ENCODE measurements at regions not wholly inside any gene's neighbourhood (a gene's known extent, or its start where the extent isn't known, plus 50 kb on each side); places are given as distances from the start of the nearest gene placed in this dataset.
"Not testable (repeated sequence)": the region's sequence is repeated elsewhere in the genome, so short reads cannot be mapped to it uniquely, and the experiment has no call there.

- Histone ChIP-seq H3K4me3 (no peak overlapping the region), H3K27ac (no peak overlapping the region)
These were observed 166.6 kb upstream of the MARCKS start for GRCh38 chr6:113690281-113691259.

- Histone ChIP-seq H3K27ac (no peak overlapping the region), H3K4me3 (no peak overlapping the region)
These were observed 165.9 kb upstream of the MARCKS start for GRCh38 chr6:113691260-113691656.

- H3K4me3 ChIP-seq, result no peak overlapping the region
- peak overlapping the region in 1 of 21 experiments; percentile 54 for H3K27ac ChIP-seq
These were observed 163.3 kb upstream of the MARCKS start for GRCh38 chr6:113693851-113694250.

GRCh38 chr6:113694278-113695077 is 162.7 kb upstream of the MARCKS start:
- peak overlapping the region in 4 of 21 experiments; percentile 13 to 52 (median 22) for H3K27ac ChIP-seq

GRCh38 chr6:113695516-113695915 is 161.6 kb upstream of the MARCKS start:
- no peak overlapping the region for H3K4me3 ChIP-seq
- peak overlapping the region in 3 of 21 experiments; percentile 2 to 52 (median 11) for H3K27ac ChIP-seq

More at GRCh38 chr6:113694278-113695077, 162.7 kb upstream of the MARCKS start:
- no peak overlapping the region for H3K4me3 ChIP-seq

- Histone ChIP-seq H3K4me3 (no peak overlapping the region), H3K27ac (peak overlapping the region in 3 of 21 experiments; percentile 0 to 44 (median 0))
These were observed 160.2 kb upstream of the MARCKS start for GRCh38 chr6:113696960-113697359.

- no peak overlapping the region for H3K4me3 ChIP-seq
- H3K27ac ChIP-seq, result peak overlapping the region in 3 of 21 experiments; percentile 0 to 21 (median 0)
These were observed 159.3 kb upstream of the MARCKS start for GRCh38 chr6:113697632-113698410.

GRCh38 chr6:113699239-113699638 is 157.9 kb upstream of the MARCKS start:
- H3K27ac ChIP-seq, result no peak overlapping the region
- no peak overlapping the region for H3K4me3 ChIP-seq

- H3K27ac ChIP-seq, result no peak overlapping the region
- H3K4me3 ChIP-seq, result no peak overlapping the region
These were observed 155.4 kb upstream of the MARCKS start for GRCh38 chr6:113701552-113702254.

GRCh38 chr6:113707194-113707593 is 150.0 kb upstream of the MARCKS start:
- H3K27ac ChIP-seq, result no peak overlapping the region
- no peak overlapping the region for H3K4me3 ChIP-seq

- no peak overlapping the region for H3K27ac ChIP-seq
- H3K4me3 ChIP-seq, result no peak overlapping the region
These were observed 147.1 kb upstream of the MARCKS start for GRCh38 chr6:113709936-113710509.

- H3K27ac ChIP-seq, result no peak overlapping the region
- no peak overlapping the region for H3K4me3 ChIP-seq
These were observed 143.5 kb upstream of the MARCKS start for GRCh38 chr6:113713665-113714064.

GRCh38 chr6:113718588-113718987 is 138.6 kb upstream of the MARCKS start:
- Histone ChIP-seq H3K27ac (no peak overlapping the region), H3K4me3 (no peak overlapping the region)

- no peak overlapping the region for H3K4me3 ChIP-seq
- no peak overlapping the region for H3K27ac ChIP-seq
These were observed 138.1 kb upstream of the MARCKS start for GRCh38 chr6:113719064-113719463.

- Histone ChIP-seq H3K27ac (no peak overlapping the region), H3K4me3 (no peak overlapping the region)
These were observed 137.6 kb upstream of the MARCKS start for GRCh38 chr6:113719545-113719944.

- Histone ChIP-seq H3K27ac (peak overlapping the region in 1 of 21 experiments; percentile 8), H3K4me3 (no peak overlapping the region)
These were observed 134.0 kb upstream of the MARCKS start for GRCh38 chr6:113723182-113723581.

GRCh38 chr6:113724927-113725326 is 132.2 kb upstream of the MARCKS start:
- not testable (repeated sequence) for H3K4me3 ChIP-seq, H3K27ac ChIP-seq

GRCh38 chr6:113731541-113731940 is 125.6 kb upstream of the MARCKS start:
- H3K27ac ChIP-seq, result no peak overlapping the region

More at GRCh38 chr6:113731541-113731940, 125.6 kb upstream of the MARCKS start:
- no peak overlapping the region for H3K4me3 ChIP-seq
